ENCODE measurements at regions not wholly inside any gene's neighbourhood (a gene's known extent, or its start where the extent isn't known, plus 50 kb on each side); places are given as distances from the start of the nearest gene placed in this dataset.

- TF ChIP-seq EZH2phosphoT487 (IDR thresholded peaks at IDR 0.05; ENCODE audit: borderline replicate concordance, low read length) (no peak), CTCF (IDR thresholded peaks at IDR 0.05; ENCODE audit: low read depth, low read length, poor library complexity, severe bottlenecking) (no peak)
- Histone ChIP-seq H3K27ac (ENCODE audit: low read depth, low read length) (no peak overlapping the region), H3K4me1 (ENCODE audit: control insufficient read depth, low read length) (no peaks in the 10 kb centered on the region), H3K4me2 (ENCODE audit: low read length) (no peak overlapping the region), H3K36me3 (ENCODE audit: control insufficient read depth, low read length) (no peaks in the 10 kb centered on the region), H3K9me3 (ENCODE audit: control insufficient read depth, insufficient read depth, low read length) (no peaks in the 10 kb centered on the region), H3F3A (ENCODE audit: control insufficient read depth, insufficient read depth) (no peaks in the 10 kb centered on the region), H3K79me2 (ENCODE audit: control insufficient read depth, low read length) (no peaks in the 10 kb centered on the region), H4K20me1 (ENCODE audit: control insufficient read depth, insufficient read depth, low read depth, low read length) (no peaks in the 10 kb centered on the region), H3K27me3 (ENCODE audit: control insufficient read depth, low read length) (no peaks in the 10 kb centered on the region), H3K4me3 (ENCODE audit: low read length) (no peak overlapping the region), H3K9me2 (replicated peaks; ENCODE audit: control insufficient read depth, low read length) (no peaks in the 10 kb centered on the region)
Observed at GRCh38 chr5:8517456-8517855, 648.5 kb downstream of the MTRR start.

GRCh38 chr5:8520917-8521316, 652.0 kb downstream of the MTRR start:
- Histone ChIP-seq H3K4me3 (ENCODE audit: low read length) (no peak overlapping the region), H3K36me3 (ENCODE audit: control insufficient read depth, low read length) (no peaks in the 10 kb centered on the region), H3K79me2 (ENCODE audit: control insufficient read depth, low read length) (no peaks in the 10 kb centered on the region), H4K20me1 (ENCODE audit: control insufficient read depth, insufficient read depth, low read depth, low read length) (no peaks in the 10 kb centered on the region), H3K4me2 (ENCODE audit: low read length) (no peak overlapping the region), H3K9me2 (replicated peaks; ENCODE audit: control insufficient read depth, low read length) (no peaks in the 10 kb centered on the region), H3K9me3 (ENCODE audit: control insufficient read depth, insufficient read depth, low read length) (no peaks in the 10 kb centered on the region), H3K4me1 (ENCODE audit: control insufficient read depth, low read length) (no peaks in the 10 kb centered on the region), H3K27ac (ENCODE audit: low read depth, low read length) (no peak overlapping the region), H3F3A (ENCODE audit: control insufficient read depth, insufficient read depth) (no peaks in the 10 kb centered on the region), H3K27me3 (ENCODE audit: control insufficient read depth, low read length) (no peaks in the 10 kb centered on the region)
- TF ChIP-seq CTCF (IDR thresholded peaks at IDR 0.05; ENCODE audit: low read depth, low read length, poor library complexity, severe bottlenecking) (no peak), EZH2phosphoT487 (IDR thresholded peaks at IDR 0.05; ENCODE audit: borderline replicate concordance, low read length) (no peak)

GRCh38 chr5:8521991-8522390, 653.0 kb downstream of the MTRR start:
- no peaks in the 10 kb centered on the region for H3K27me3 ChIP-seq (ENCODE audit: control insufficient read depth, low read length)
- no peak overlapping the region for H3K4me3 ChIP-seq (ENCODE audit: low read length)
- no peak overlapping the region for H3K4me2 ChIP-seq (ENCODE audit: low read length)
- no peaks in the 10 kb centered on the region for H4K20me1 ChIP-seq (ENCODE audit: control insufficient read depth, insufficient read depth, low read depth, low read length)
- TF ChIP-seq CTCF (IDR thresholded peaks at IDR 0.05; ENCODE audit: low read depth, low read length, poor library complexity, severe bottlenecking): no peak
- no peak for TF ChIP-seq EZH2phosphoT487 (IDR thresholded peaks at IDR 0.05; ENCODE audit: borderline replicate concordance, low read length)
- no peaks in the 10 kb centered on the region for H3K4me1 ChIP-seq (ENCODE audit: control insufficient read depth, low read length)
- H3K9me2 ChIP-seq (replicated peaks; ENCODE audit: control insufficient read depth, low read length): no peaks in the 10 kb centered on the region
- H3K9me3 ChIP-seq (ENCODE audit: control insufficient read depth, insufficient read depth, low read length): no peaks in the 10 kb centered on the region
- no peaks in the 10 kb centered on the region for H3K36me3 ChIP-seq (ENCODE audit: control insufficient read depth, low read length)
- no peaks in the 10 kb centered on the region for H3K79me2 ChIP-seq (ENCODE audit: control insufficient read depth, low read length)
- no peak overlapping the region for H3K27ac ChIP-seq (ENCODE audit: low read depth, low read length)
- H3F3A ChIP-seq (ENCODE audit: control insufficient read depth, insufficient read depth): no peaks in the 10 kb centered on the region

GRCh38 chr5:8522646-8523045, 653.7 kb downstream of the MTRR start:
- no peak for TF ChIP-seq EZH2phosphoT487 (IDR thresholded peaks at IDR 0.05; ENCODE audit: borderline replicate concordance, low read length)
- no peak for TF ChIP-seq CTCF (IDR thresholded peaks at IDR 0.05; ENCODE audit: low read depth, low read length, poor library complexity, severe bottlenecking)
- H3K4me3 ChIP-seq (ENCODE audit: low read length): no peak overlapping the region
- no peak overlapping the region for H3K4me2 ChIP-seq (ENCODE audit: low read length)
- H3K9me3 ChIP-seq (ENCODE audit: control insufficient read depth, insufficient read depth, low read length): no peaks in the 10 kb centered on the region
- H3K27ac ChIP-seq (ENCODE audit: low read depth, low read length): no peak overlapping the region
- H3K27me3 ChIP-seq (ENCODE audit: control insufficient read depth, low read length): no peaks in the 10 kb centered on the region
- H3K4me1 ChIP-seq (ENCODE audit: control insufficient read depth, low read length): no peaks in the 10 kb centered on the region
- no peaks in the 10 kb centered on the region for H3K9me2 ChIP-seq (replicated peaks; ENCODE audit: control insufficient read depth, low read length)
- no peaks in the 10 kb centered on the region for H4K20me1 ChIP-seq (ENCODE audit: control insufficient read depth, insufficient read depth, low read depth, low read length)
- no peaks in the 10 kb centered on the region for H3K36me3 ChIP-seq (ENCODE audit: control insufficient read depth, low read length)
- H3F3A ChIP-seq (ENCODE audit: control insufficient read depth, insufficient read depth): no peaks in the 10 kb centered on the region
- H3K79me2 ChIP-seq (ENCODE audit: control insufficient read depth, low read length): no peaks in the 10 kb centered on the region
